ENCODE measurements at regions not wholly inside any gene's neighbourhood (a gene's known extent, or its start where the extent isn't known, plus 50 kb on each side); places are given as distances from the start of the nearest gene placed in this dataset.

DNA sequence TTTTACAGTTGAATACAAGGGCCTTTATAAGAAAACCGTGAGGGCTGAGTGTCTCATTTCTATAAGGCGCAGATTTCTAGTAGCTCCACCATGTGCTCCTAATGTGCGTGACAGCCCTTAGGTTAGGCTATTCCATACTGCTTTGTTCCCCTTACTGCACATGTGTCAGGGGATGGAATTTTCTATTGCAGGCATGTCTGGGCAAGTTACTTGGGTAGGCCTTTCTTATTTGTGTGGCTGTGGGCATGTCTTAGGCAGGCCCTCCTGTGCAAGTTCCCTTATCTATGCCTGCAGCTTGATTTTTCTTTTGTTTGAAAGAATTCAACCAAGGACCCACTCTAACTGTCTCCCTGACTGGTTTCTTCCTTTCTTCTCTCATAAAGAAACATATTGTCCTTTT, 434.2 kb upstream of the CNTN3 start:
- TF ChIP-seq, protein P1, sequence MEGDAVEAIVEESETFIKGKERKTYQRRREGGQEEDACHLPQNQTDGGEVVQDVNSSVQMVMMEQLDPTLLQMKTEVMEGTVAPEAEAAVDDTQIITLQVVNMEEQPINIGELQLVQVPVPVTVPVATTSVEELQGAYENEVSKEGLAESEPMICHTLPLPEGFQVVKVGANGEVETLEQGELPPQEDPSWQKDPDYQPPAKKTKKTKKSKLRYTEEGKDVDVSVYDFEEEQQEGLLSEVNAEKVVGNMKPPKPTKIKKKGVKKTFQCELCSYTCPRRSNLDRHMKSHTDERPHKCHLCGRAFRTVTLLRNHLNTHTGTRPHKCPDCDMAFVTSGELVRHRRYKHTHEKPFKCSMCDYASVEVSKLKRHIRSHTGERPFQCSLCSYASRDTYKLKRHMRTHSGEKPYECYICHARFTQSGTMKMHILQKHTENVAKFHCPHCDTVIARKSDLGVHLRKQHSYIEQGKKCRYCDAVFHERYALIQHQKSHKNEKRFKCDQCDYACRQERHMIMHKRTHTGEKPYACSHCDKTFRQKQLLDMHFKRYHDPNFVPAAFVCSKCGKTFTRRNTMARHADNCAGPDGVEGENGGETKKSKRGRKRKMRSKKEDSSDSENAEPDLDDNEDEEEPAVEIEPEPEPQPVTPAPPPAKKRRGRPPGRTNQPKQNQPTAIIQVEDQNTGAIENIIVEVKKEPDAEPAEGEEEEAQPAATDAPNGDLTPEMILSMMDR (IDR thresholded peaks at IDR 0.05): no peak
- TF ChIP-seq POLR2A (IDR thresholded peaks at IDR 0.05): no peak

Measured in right lobe of liver (tissue), 4 donors.